Right atrium auricular region (tissue), 2 donors: ENCODE measurements at regions not wholly inside any gene's neighbourhood (a gene's known extent, or its start where the extent isn't known, plus 50 kb on each side); places are given as distances from the start of the nearest gene placed in this dataset.

Experiments
- DNase-seq: peaks from one replicate; pipeline ENCODE4 v3.0.0-alpha.2; 2019; ENCODE audit warnings: low spot score
- H3K27ac ChIP-seq, 2 donors: fragments of 200-600 bp; sonication (generic); 1 replicate in 1 of 2; 2 replicates in 1 of 2; pipeline ENCODE4 v1.5.1; 2016 to 2019
- H3K27me3 ChIP-seq, 2 donors: fragments of 200-600 bp; sonication (generic); one replicate each; pipeline versions ENCODE4 v1.5.1 to v1.6.0; 2017 to 2019
- H3K36me3 ChIP-seq: fragments of 200-600 bp; sonication (generic); one replicate; pipeline ENCODE4 v1.5.1; 2016
- H3K4me1 ChIP-seq, 2 donors: fragments of 200-600 bp; sonication (generic); one replicate each; pipeline versions ENCODE4 v1.5.1 to v1.6.0; 2017 to 2019
- H3K4me3 ChIP-seq, 2 donors: fragments of 200-600 bp; sonication (generic); 1 replicate in 1 of 2; 2 replicates in 1 of 2; pipeline ENCODE4 v1.5.1; 2017 to 2019; ENCODE audit warnings: mild to moderate bottlenecking in 1 of 2, moderate library complexity in 1 of 2
- H3K9me3 ChIP-seq, 2 donors: fragments of 200-600 bp; sonication (generic); one replicate each; pipeline ENCODE4 v1.5.1; 2019
- TF ChIP-seq, protein P1 (sequence below), 2 donors: fragments of 200-600 bp; sonication (generic); IDR thresholded peaks; one replicate each; pipeline ENCODE4 v1.5.1; 2019; ENCODE audit warnings: antibody characterized with exemption in 2 of 2

DNA sequence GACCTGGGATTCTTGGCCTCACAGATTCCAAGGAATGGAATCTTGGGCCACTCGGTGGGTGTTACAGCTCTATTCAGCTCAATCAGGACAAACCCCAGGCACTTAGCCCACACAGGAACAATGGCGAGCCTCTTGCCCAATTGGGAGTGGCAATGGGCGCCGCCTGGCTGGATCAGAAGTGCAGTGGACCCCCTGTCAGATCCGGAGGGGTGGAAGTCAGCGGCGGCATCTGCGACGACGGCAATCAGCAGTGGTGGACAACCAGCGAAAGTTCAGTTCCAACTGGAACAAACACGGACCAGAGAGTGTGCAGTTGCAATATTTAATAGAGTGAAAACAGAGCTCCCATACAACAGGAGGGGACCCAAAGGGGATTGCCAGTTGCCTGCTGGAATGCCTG is 378.3 kb downstream of the CDH9 start:
- Histone ChIP-seq H3K4me1 (no peaks in the 10 kb centered on the region), H3K4me3 (no peak overlapping the region), H3K27ac (no peak overlapping the region), H3K27me3 (no peaks in the 10 kb centered on the region), H3K36me3 (no peaks in the 10 kb centered on the region), H3K9me3 (peaks cover 0 to 7% of the 10 kb centered on the region in 2 donors)
- TF ChIP-seq, protein P1, sequence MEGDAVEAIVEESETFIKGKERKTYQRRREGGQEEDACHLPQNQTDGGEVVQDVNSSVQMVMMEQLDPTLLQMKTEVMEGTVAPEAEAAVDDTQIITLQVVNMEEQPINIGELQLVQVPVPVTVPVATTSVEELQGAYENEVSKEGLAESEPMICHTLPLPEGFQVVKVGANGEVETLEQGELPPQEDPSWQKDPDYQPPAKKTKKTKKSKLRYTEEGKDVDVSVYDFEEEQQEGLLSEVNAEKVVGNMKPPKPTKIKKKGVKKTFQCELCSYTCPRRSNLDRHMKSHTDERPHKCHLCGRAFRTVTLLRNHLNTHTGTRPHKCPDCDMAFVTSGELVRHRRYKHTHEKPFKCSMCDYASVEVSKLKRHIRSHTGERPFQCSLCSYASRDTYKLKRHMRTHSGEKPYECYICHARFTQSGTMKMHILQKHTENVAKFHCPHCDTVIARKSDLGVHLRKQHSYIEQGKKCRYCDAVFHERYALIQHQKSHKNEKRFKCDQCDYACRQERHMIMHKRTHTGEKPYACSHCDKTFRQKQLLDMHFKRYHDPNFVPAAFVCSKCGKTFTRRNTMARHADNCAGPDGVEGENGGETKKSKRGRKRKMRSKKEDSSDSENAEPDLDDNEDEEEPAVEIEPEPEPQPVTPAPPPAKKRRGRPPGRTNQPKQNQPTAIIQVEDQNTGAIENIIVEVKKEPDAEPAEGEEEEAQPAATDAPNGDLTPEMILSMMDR (IDR thresholded peaks at IDR 0.05), result no peak
- no peak for DNase-seq

DNA sequence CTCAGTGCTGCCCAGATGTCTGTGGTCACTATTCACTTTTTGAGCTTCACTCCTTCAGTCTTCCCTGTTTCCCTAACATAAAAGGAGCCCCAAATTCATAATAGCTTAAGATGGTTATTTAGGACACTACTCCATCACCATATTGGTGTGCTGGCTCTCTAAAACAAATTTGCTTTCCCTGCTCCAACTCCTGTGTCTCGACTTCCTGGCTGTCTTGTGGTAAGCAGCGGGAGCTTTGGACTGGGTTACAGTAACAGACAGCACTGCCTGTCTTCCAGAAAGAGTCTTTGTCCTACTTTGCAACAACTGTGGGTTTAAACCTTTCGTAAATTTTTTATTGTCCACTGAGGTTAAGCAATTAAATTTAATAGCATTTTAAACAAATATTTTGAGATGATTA is 389.4 kb downstream of the CDH9 start:
- H3K36me3 ChIP-seq, result no peaks in the 10 kb centered on the region
- H3K4me3 ChIP-seq, result no peak overlapping the region
- H3K27ac ChIP-seq, result no peak overlapping the region
- H3K9me3 ChIP-seq, result no peaks in the 10 kb centered on the region
- no peaks in the 10 kb centered on the region for H3K4me1 ChIP-seq
- no peaks in the 10 kb centered on the region for H3K27me3 ChIP-seq
- DNase-seq, result no peak
- TF ChIP-seq, protein P1 (IDR thresholded peaks at IDR 0.05), result no peak

DNA sequence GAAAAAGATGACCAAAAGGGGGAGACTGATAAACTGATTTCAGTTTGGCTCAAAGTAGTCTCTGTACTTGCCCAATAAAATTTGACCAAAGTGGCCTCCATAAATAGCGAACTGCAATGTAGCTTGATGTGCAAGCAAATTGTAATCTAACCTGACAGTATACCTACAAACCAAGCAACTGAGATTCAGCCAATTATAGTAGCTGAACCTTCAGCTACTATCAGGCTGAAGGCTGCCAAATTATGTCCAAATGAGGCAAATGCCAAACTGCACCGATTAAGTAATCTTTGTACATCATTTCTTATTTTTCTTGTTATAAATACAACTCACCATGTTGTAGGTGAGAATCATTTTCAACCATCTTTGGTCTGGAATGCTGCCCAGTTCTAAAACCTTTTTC is 390.6 kb downstream of the CDH9 start:
- TF ChIP-seq, protein P1 (IDR thresholded peaks at IDR 0.05), result no peak
- Histone ChIP-seq H3K4me1 (no peaks in the 10 kb centered on the region), H3K36me3 (no peaks in the 10 kb centered on the region), H3K27me3 (no peaks in the 10 kb centered on the region), H3K4me3 (no peak overlapping the region), H3K9me3 (no peaks in the 10 kb centered on the region), H3K27ac (no peak overlapping the region)
- no peak for DNase-seq

DNA sequence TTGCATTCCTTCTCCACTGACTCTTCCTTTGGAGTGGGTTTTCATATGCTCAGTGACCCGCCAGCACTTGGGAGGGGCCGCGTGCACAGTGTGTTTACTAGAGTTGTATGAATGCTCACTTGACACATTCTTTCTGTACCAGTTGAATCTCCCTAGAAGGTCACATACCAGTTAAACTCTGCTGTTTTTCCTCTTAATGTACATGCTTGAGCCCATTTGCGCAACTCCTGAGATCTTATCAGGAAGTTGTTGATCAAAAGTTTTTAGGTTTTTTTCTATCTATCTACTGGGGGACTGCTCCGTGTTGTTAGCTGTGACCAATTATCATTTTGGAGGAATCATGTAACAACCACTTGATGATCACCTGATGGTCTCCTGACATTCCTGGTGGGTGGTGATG is 392.7 kb downstream of the CDH9 start:
- TF ChIP-seq, protein P1 (IDR thresholded peaks at IDR 0.05), result no peak

DNA sequence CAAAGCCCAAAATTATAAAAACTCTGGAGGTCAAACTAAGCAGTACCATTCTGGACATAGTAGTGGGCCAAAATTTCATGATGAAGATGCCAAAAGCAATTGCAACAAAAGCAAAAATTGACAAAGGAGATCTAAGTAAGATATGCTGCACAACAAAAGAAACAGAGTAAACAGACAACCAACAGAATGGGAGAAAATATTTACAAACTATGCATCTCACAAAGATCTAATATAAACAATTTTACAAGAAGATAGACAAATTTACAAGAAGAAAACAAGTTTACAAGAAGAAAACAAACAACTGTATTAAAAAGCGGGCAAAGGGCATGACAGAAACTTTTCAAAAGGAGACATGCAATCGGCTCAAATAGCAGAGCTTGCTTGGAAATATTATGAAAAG is 396.9 kb downstream of the CDH9 start:
- no peaks in the 10 kb centered on the region for H3K27me3 ChIP-seq
- no peak overlapping the region for H3K27ac ChIP-seq
- H3K4me1 ChIP-seq, result no peaks in the 10 kb centered on the region
- no peak for DNase-seq
- H3K36me3 ChIP-seq, result no peaks in the 10 kb centered on the region
- TF ChIP-seq, protein P1 (IDR thresholded peaks at IDR 0.05), result no peak
- no peak overlapping the region for H3K4me3 ChIP-seq
- no peaks in the 10 kb centered on the region for H3K9me3 ChIP-seq

More for the DNA sequence above, 392.7 kb downstream of the CDH9 start:
- DNase-seq, result no peak
- Histone ChIP-seq H3K27me3 (no peaks in the 10 kb centered on the region), H3K36me3 (no peaks in the 10 kb centered on the region), H3K27ac (no peak overlapping the region), H3K4me3 (no peak overlapping the region), H3K4me1 (no peaks in the 10 kb centered on the region), H3K9me3 (no peaks in the 10 kb centered on the region)

DNA sequence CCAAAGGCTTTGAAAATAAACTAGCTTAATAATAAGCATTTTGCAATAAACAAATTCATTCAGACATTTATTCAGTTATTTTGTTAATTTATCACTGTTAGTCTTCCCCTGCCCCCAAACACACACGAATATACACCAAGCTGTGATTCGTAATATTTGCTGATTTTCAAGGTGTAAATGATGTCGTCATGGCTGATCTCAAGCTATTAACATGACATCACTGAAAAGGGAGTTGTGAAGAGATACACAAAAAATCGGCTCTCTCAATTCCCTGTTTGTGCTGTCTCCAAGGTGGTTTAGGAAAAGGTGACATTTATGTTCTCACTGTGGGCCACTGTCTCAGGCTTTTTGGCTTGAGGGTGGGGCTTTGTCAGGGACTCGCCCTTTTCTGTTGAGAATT is 413.3 kb downstream of the CDH9 start:
- DNase-seq, result no peak

More for the DNA sequence above, 413.3 kb downstream of the CDH9 start:
- Histone ChIP-seq H3K36me3 (no peaks in the 10 kb centered on the region), H3K27ac (no peak overlapping the region), H3K27me3 (no peaks in the 10 kb centered on the region), H3K4me3 (no peak overlapping the region), H3K4me1 (no peaks in the 10 kb centered on the region), H3K9me3 (no peaks in the 10 kb centered on the region)
- TF ChIP-seq, protein P1 (IDR thresholded peaks at IDR 0.05), result no peak
